ENCODE measurements at regions not wholly inside any gene's neighbourhood (a gene's known extent, or its start where the extent isn't known, plus 50 kb on each side); places are given as distances from the start of the nearest gene placed in this dataset.
"Not testable (repeated sequence)": the region's sequence is repeated elsewhere in the genome, so short reads cannot be mapped to it uniquely, and the experiment has no call there.

DNA sequence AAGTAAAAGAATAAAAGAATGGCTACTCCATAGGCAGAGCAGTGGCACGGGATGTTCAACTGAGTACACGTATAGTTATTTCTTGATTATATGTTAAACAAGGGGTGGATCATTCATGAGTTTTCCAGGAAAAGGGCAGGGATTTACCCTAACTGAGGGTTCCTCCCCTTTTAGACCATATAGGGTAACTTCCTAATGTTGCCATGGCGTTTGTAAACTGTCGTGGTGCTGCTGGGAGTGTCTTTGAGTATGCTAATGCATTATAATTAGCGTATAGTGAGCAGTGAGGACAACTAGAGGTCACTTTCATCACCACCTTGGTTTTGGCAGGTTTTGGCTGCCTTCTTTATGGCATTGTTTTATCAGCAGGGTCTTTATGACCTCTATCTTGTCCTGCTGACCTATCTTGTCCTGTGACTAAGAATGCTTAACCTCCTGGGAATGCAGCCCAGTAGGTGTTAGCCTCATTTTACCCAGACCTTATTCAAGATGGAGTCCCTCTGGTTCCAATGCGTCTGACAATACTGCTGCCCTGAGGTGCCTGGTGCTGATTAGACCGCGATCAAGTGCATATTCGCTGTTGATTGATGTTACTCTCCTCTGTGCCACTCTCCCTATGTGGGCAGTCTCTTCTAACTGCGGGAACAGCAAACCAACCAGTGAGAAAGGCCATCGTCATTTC is 67.6 kb upstream of the AMN1 start:
- Mint-ChIP-seq H3K27ac (no peak overlapping the region), H3K9me3 (no peaks in the 10 kb centered on the region), H3K36me3 (ENCODE audit: low read depth) (peaks cover 6% of the 10 kb centered on the region), H3K27me3 (no peaks in the 10 kb centered on the region), H3K4me3 (no peak overlapping the region), H3K4me1 (peaks cover 19% of the 10 kb centered on the region)
- CTCF ChIA-PET: no interaction called here
- POLR2A ChIA-PET: no interaction called here
- no peak for ATAC-seq (ENCODE audit: low read depth)
- intact Hi-C loops (cut with micrococcal nuclease): no loop called here
- TF ChIP-seq, protein P1, sequence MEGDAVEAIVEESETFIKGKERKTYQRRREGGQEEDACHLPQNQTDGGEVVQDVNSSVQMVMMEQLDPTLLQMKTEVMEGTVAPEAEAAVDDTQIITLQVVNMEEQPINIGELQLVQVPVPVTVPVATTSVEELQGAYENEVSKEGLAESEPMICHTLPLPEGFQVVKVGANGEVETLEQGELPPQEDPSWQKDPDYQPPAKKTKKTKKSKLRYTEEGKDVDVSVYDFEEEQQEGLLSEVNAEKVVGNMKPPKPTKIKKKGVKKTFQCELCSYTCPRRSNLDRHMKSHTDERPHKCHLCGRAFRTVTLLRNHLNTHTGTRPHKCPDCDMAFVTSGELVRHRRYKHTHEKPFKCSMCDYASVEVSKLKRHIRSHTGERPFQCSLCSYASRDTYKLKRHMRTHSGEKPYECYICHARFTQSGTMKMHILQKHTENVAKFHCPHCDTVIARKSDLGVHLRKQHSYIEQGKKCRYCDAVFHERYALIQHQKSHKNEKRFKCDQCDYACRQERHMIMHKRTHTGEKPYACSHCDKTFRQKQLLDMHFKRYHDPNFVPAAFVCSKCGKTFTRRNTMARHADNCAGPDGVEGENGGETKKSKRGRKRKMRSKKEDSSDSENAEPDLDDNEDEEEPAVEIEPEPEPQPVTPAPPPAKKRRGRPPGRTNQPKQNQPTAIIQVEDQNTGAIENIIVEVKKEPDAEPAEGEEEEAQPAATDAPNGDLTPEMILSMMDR (IDR thresholded peaks at IDR 0.05): no peak
- DNase-seq: no peak

DNA sequence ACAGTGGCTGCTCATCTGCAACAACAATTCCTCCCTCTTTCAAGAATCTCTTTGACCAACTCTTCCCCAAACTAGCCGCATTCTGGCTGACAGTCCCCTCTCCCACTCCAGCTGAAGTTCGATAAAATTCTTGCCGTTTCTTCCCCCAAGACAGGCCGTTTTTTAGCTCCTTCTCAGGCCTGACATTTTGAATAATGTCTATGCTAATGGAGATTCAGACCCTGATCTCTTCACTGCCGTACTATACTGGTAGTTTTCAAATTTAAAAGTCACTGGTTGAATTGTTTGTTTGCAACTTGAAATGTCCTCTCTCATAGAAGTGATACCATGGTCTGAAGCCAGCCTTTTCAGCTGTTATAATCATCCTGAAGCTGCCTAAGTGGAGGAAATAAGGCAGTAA is 65.9 kb upstream of the AMN1 start:
- Mint-ChIP-seq H3K27ac (peak overlapping the region; percentile 27), H3K4me1 (peaks cover 26% of the 10 kb centered on the region), H3K27me3 (no peaks in the 10 kb centered on the region), H3K4me3 (no peak overlapping the region), H3K36me3 (ENCODE audit: low read depth) (peaks cover 2% of the 10 kb centered on the region), H3K9me3 (no peaks in the 10 kb centered on the region)
- POLR2A ChIA-PET: interaction anchor here (0.6 kb wide), 1 partner anchor 70 kb away, joined by 3 read pairs; no protein-coding TSS in a partner anchor
- intact Hi-C loops (cut with micrococcal nuclease): no loop called here
- CTCF ChIA-PET: no interaction called here
- no peak for DNase-seq
- no peak for ATAC-seq (ENCODE audit: low read depth)
- TF ChIP-seq, protein P1 (IDR thresholded peaks at IDR 0.05): no peak

DNA sequence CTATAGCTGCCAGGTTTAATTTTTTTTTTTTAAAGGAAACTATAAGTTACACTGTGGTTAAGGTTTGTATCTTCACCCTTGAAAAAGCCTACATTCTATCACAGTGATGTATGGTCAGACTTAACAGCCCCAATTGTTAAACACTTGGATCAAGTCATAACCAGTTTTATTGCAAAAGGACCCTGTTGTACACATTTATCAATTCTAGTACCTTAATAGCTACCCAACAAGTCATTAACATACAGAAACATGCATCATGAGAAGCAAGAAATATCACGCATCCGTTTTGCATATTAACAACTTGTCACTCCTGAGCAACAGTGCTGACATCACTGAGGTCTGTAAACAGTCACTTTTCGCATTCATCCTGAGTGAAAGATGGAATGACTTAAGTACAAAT is 62.4 kb upstream of the AMN1 start:
- H3K36me3 Mint-ChIP-seq (ENCODE audit: low read depth); CTCF ChIA-PET; ATAC-seq (ENCODE audit: low read depth); H3K9me3 Mint-ChIP-seq; DNase-seq; H3K27ac Mint-ChIP-seq; H3K27me3 Mint-ChIP-seq; intact Hi-C loops (cut with micrococcal nuclease); H3K4me3 Mint-ChIP-seq: not testable (repeated sequence)
- POLR2A ChIA-PET: interaction anchor here (0.6 kb wide), 1 partner anchor 45 kb away, joined by 9 read pairs; no protein-coding TSS in a partner anchor
- H3K4me1 Mint-ChIP-seq: peaks cover 12% of the 10 kb centered on the region

DNA sequence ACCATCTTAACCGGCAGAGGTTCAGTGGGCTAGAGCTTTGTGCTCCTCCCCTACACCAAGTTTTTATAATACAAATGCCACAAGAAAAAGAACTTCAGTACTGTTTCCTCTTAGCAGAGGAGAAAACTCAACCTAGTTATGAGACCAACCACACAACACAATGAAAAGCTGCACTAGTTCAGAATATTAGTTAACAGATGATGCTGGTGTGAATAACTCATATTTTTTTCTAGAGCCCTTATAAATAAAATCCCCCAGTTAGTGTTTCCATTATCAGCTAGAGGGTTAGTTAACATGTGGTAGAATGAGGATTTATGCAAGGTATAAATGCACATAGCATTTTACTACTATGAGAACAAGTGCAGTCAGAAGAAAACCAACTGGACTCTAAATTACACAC is 61.9 kb upstream of the AMN1 start:
- Mint-ChIP-seq H3K36me3 (ENCODE audit: low read depth) (no peaks in the 10 kb centered on the region), H3K4me3 (no peak overlapping the region), H3K27me3 (no peaks in the 10 kb centered on the region), H3K4me1 (peaks cover 16% of the 10 kb centered on the region), H3K9me3 (peaks cover under 1% of the 10 kb centered on the region), H3K27ac (no peak overlapping the region)
- TF ChIP-seq, protein P1 (IDR thresholded peaks at IDR 0.05): no peak
- ChIA-PET CTCF (no interaction called here), POLR2A (interaction anchor here (0.6 kb wide), 1 partner anchor 45 kb away, joined by 9 read pairs; no protein-coding TSS in a partner anchor)
- ATAC-seq (ENCODE audit: low read depth): no peak
- intact Hi-C loops (cut with micrococcal nuclease): no loop called here
- DNase-seq: no peak

DNA sequence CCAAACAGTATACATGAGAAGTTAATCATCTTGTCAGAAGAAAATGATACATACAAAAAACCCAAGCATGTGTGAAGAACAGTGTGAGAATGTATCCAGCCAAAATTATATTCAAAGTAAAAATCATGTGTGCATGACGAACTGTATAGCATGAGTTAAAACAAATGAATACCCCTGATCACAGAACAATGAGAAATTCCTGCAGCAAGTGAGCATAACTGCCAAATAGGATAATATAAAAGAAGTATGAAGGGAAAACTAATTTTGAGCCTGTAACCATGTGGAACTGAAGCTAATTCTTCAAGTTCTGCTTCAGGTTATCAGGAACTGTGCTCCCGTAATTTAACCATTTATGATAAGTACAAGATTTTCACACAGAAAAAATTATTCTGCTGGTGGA is 56.5 kb upstream of the AMN1 start:
- H3K4me3 Mint-ChIP-seq: no peak overlapping the region
- peaks cover 4% of the 10 kb centered on the region for H3K36me3 Mint-ChIP-seq (ENCODE audit: low read depth)
- TF ChIP-seq, protein P1 (IDR thresholded peaks at IDR 0.05): no peak
- POLR2A ChIA-PET: interaction anchor here (0.7 kb wide), 1 partner anchor 70 kb away, joined by 3 read pairs; no protein-coding TSS in a partner anchor
- H3K9me3 Mint-ChIP-seq: peaks cover 6% of the 10 kb centered on the region
- no peak overlapping the region for H3K27ac Mint-ChIP-seq
- DNase-seq: no peak
- peaks cover 16% of the 10 kb centered on the region for H3K4me1 Mint-ChIP-seq
- H3K27me3 Mint-ChIP-seq: no peaks in the 10 kb centered on the region
- CTCF ChIA-PET: no interaction called here
- intact Hi-C loops (cut with micrococcal nuclease): loop anchor here (2.0 to 5.0 kb wide), 2 partner anchors 17 to 33 kb away; no protein-coding TSS in a partner anchor
- no peak for ATAC-seq (ENCODE audit: low read depth)
